ENCODE measurements at regions not wholly inside any gene's neighbourhood (a gene's known extent, or its start where the extent isn't known, plus 50 kb on each side); places are given as distances from the start of the nearest gene placed in this dataset.

- DNase-seq, result no peak
Observed at GRCh38 chr12:76216585-76217472, 131.4 kb downstream of the BBS10 start.

- no peak for DNase-seq
Observed at GRCh38 chr12:76208129-76208528, 123.6 kb upstream of the NAP1L1 start.

- no peak for DNase-seq
Observed at GRCh38 chr12:76206677-76207072, 122.2 kb upstream of the NAP1L1 start.

- DNase-seq, result no peak
Observed at GRCh38 chr12:76206039-76206676, 121.7 kb upstream of the NAP1L1 start.

- no peak for DNase-seq
Observed at GRCh38 chr12:76202621-76203020, 118.1 kb upstream of the NAP1L1 start.

- DNase-seq, result no peak
Observed at GRCh38 chr12:76201758-76202157, 117.3 kb upstream of the NAP1L1 start.

GRCh38 chr12:76201316-76201715 is 116.8 kb upstream of the NAP1L1 start:
- no peak for DNase-seq

- DNase-seq, result peak in 1 of 2 experiments; percentile 7
Observed at GRCh38 chr12:76199808-76200207, 115.3 kb upstream of the NAP1L1 start.

- no peak for DNase-seq
Observed at GRCh38 chr12:76198839-76199238, 114.4 kb upstream of the NAP1L1 start.

GRCh38 chr12:76197283-76197682 is 112.8 kb upstream of the NAP1L1 start:
- DNase-seq, result no peak

- DNase-seq, result no peak
Observed at GRCh38 chr12:76195920-76196319, 111.4 kb upstream of the NAP1L1 start.

- DNase-seq, result no peak
Observed at GRCh38 chr12:76194724-76195123, 110.2 kb upstream of the NAP1L1 start.

- DNase-seq, result no peak
Observed at GRCh38 chr12:76193961-76194360, 109.5 kb upstream of the NAP1L1 start.

GRCh38 chr12:76192416-76192815 is 107.9 kb upstream of the NAP1L1 start:
- no peak for DNase-seq

- DNase-seq, result no peak
Observed at GRCh38 chr12:76190299-76190698, 105.8 kb upstream of the NAP1L1 start.

- no peak for DNase-seq
Observed at GRCh38 chr12:76189851-76190250, 105.4 kb upstream of the NAP1L1 start.

GRCh38 chr12:76187177-76187576 is 102.7 kb upstream of the NAP1L1 start:
- no peak for DNase-seq

GRCh38 chr12:76186131-76186906 is 101.8 kb upstream of the NAP1L1 start:
- no peak for DNase-seq

- DNase-seq, result no peak
Observed at GRCh38 chr12:76183459-76184186, 99.1 kb upstream of the NAP1L1 start.

GRCh38 chr12:76180401-76181277 is 96.2 kb upstream of the NAP1L1 start:
- no peak for DNase-seq

- DNase-seq, result no peak
Observed at GRCh38 chr12:76178452-76178851, 94.0 kb upstream of the NAP1L1 start.

- DNase-seq, result no peak
Observed at GRCh38 chr12:76177821-76178220, 93.3 kb upstream of the NAP1L1 start.

All from NCI-H524 (cell line).